Testis (tissue), 2 donors: ENCODE measurements at regions not wholly inside any gene's neighbourhood (a gene's known extent, or its start where the extent isn't known, plus 50 kb on each side); places are given as distances from the start of the nearest gene placed in this dataset.

Experiments
- CTCF ChIP-seq, 3 experiments: fragments of 450-650 bp in 2 of 3; fragments of 200-600 bp in 1 of 3; sonication (generic) in 1 of 3; IDR thresholded peaks; one replicate each; pipeline ENCODE4 v1.5.1; 2016 to 2019; ENCODE audit warnings: antibody characterized with exemption in 3 of 3, mild to moderate bottlenecking in 2 of 3, moderate library complexity in 1 of 3
- POLR2A ChIP-seq: fragments of 450-650 bp; IDR thresholded peaks from one replicate; pipeline ENCODE4 v1.6.1; 2017; ENCODE audit warnings: antibody characterized with exemption, mild to moderate bottlenecking, moderate library complexity

GRCh38 chr7:109354000-109354399, 784.3 kb downstream of the DNAJB9 start:
- TF ChIP-seq CTCF (IDR thresholded peaks at IDR 0.05) (no peak), POLR2A (no peak)
